SK-N-SH treated with all-trans-retinoic acid at 6 μM for 48 hours (cell line): ENCODE measurements at regions not wholly inside any gene's neighbourhood (a gene's known extent, or its start where the extent isn't known, plus 50 kb on each side); places are given as distances from the start of the nearest gene placed in this dataset.

Source experiments
- ATAC-seq: fragments of 200-7000 bp; cut with Tn5 transposase; 3 replicates; pipeline ENCODE4 v1.9.1; 2020; ENCODE audit warnings: mild to moderate bottlenecking, moderate library complexity
- ARNTL ChIP-seq: fragments of 450-650 bp; formaldehyde crosslinking; IDR thresholded peaks from 2 replicates; pipeline ENCODE4 v1.5.0; 2020; ENCODE audit warnings: low read depth, mild to moderate bottlenecking, moderate library complexity, borderline replicate concordance
- BACH2 ChIP-seq: fragments of 250-450 bp; sonication (Bioruptor Pico); IDR thresholded peaks from 2 replicates; pipeline ENCODE4 v1.9.0; 2021; ENCODE audit warnings: mild to moderate bottlenecking, borderline replicate concordance
- CREB5 ChIP-seq: fragments of 250-450 bp; sonication (Bioruptor Pico); IDR thresholded peaks from 2 replicates; pipeline ENCODE4 v1.5.1; 2020; ENCODE audit warnings: low read depth, mild to moderate bottlenecking, moderate library complexity
- CSDC2 ChIP-seq: fragments of 250-450 bp; sonication (Bioruptor Pico); IDR thresholded peaks from 2 replicates; pipeline ENCODE4 v1.5.0; 2020; ENCODE audit warnings: mild to moderate bottlenecking, moderate library complexity
- ESRRG ChIP-seq: fragments of 250-450 bp; sonication (Bioruptor Pico); IDR thresholded peaks from 2 replicates; pipeline ENCODE4 v1.6.1; 2021; ENCODE audit warnings: mild to moderate bottlenecking
- OSR1 ChIP-seq: fragments of 250-450 bp; sonication (Bioruptor Pico); IDR thresholded peaks from 2 replicates; pipeline ENCODE4 v1.8.0; 2022; ENCODE audit warnings: moderate library complexity, mild to moderate bottlenecking, inconsistent platforms
- PATZ1 ChIP-seq: fragments of 250-450 bp; sonication (Bioruptor Pico); IDR thresholded peaks from 2 replicates; pipeline ENCODE4 v1.8.0; 2020; ENCODE audit warnings: mild to moderate bottlenecking, moderate library complexity, borderline replicate concordance
- POU6F1 ChIP-seq: fragments of 250-450 bp; sonication (Bioruptor Pico); IDR thresholded peaks from 2 replicates; pipeline ENCODE4 v1.8.0; 2021; ENCODE audit warnings: low read depth, mild to moderate bottlenecking, moderate library complexity, borderline replicate concordance
- PPARA ChIP-seq: fragments of 250-450 bp; sonication (Bioruptor Pico); IDR thresholded peaks from 2 replicates; pipeline ENCODE4 v1.5.0; 2020; ENCODE audit warnings: mild to moderate bottlenecking, borderline replicate concordance
- RARB ChIP-seq: fragments of 250-450 bp; sonication (Bioruptor Pico); IDR thresholded peaks from 2 replicates; pipeline ENCODE4 v1.8.0; 2021; ENCODE audit warnings: mild to moderate bottlenecking, moderate library complexity
- SNAI2 ChIP-seq: fragments of 250-450 bp; sonication (Bioruptor Pico); IDR thresholded peaks from 2 replicates; pipeline ENCODE4 v1.5.0; 2020; ENCODE audit warnings: mild to moderate bottlenecking, moderate library complexity
- TCF4 ChIP-seq: fragments of 250-450 bp; sonication (Bioruptor Pico); IDR thresholded peaks from 2 replicates; pipeline ENCODE4 v1.8.0; 2021; ENCODE audit warnings: mild to moderate bottlenecking, moderate library complexity, borderline replicate concordance
- TOX ChIP-seq: fragments of 250-450 bp; sonication (Bioruptor Pico); IDR thresholded peaks from 2 replicates; pipeline ENCODE4 v1.8.0; 2021; ENCODE audit warnings: mild to moderate bottlenecking, moderate library complexity, borderline replicate concordance
- TSHZ2 ChIP-seq: fragments of 250-450 bp; sonication (Bioruptor Pico); IDR thresholded peaks from 2 replicates; pipeline ENCODE4 v1.5.0; 2020; ENCODE audit warnings: mild to moderate bottlenecking, moderate library complexity
- ZC3H10 ChIP-seq: fragments of 250-450 bp; sonication (Bioruptor Pico); IDR thresholded peaks from 2 replicates; pipeline ENCODE4 v1.5.1; 2021; ENCODE audit warnings: mild to moderate bottlenecking, moderate library complexity
- ZFP3 ChIP-seq: fragments of 250-450 bp; sonication (Bioruptor Pico); IDR thresholded peaks from 2 replicates; pipeline ENCODE4 v1.5.0; 2020; ENCODE audit warnings: mild to moderate bottlenecking, moderate library complexity
- ZFP30 ChIP-seq: fragments of 450-650 bp; formaldehyde crosslinking; IDR thresholded peaks from 2 replicates; pipeline ENCODE4 v1.5.0; 2022; ENCODE audit warnings: mild to moderate bottlenecking, moderate library complexity
- ZNF565 ChIP-seq: fragments of 450-650 bp; formaldehyde crosslinking; conservative IDR thresholded peaks from 2 replicates; pipeline ENCODE4 v1.5.0; 2020; ENCODE audit warnings: low read depth, mild to moderate bottlenecking, moderate library complexity
- ZNF70 ChIP-seq: fragments of 450-650 bp; formaldehyde crosslinking; IDR thresholded peaks from 2 replicates; pipeline ENCODE4 v1.5.0; 2020; ENCODE audit warnings: mild to moderate bottlenecking, moderate library complexity
- ZNF8 ChIP-seq: fragments of 450-650 bp; formaldehyde crosslinking; IDR thresholded peaks from 2 replicates; pipeline ENCODE4 v1.5.0; 2020; ENCODE audit warnings: mild to moderate bottlenecking, moderate library complexity

GRCh38 chr11:96885912-96886311, 496.1 kb downstream of the JRKL start:
- no peak for ATAC-seq
- no peak for TF ChIP-seq POU6F1 (CRISPR knock-in tag)
- no peak for TF ChIP-seq ZNF8
- TF ChIP-seq BACH2 (CRISPR knock-in tag) = no peak
- TF ChIP-seq CREB5 (CRISPR knock-in tag) = no peak
- TF ChIP-seq RARB (CRISPR knock-in tag) = no peak
- TF ChIP-seq TOX = no peak
- TF ChIP-seq ARNTL = no peak
- TF ChIP-seq ZFP3 = no peak
- no peak for TF ChIP-seq ESRRG (CRISPR knock-in tag)
- TF ChIP-seq OSR1 (CRISPR knock-in tag) = no peak

- TF ChIP-seq TCF4 = no peak
- TF ChIP-seq ZFP30 (CRISPR knock-in tag) = no peak
- no peak for TF ChIP-seq OSR1 (CRISPR knock-in tag)
- no peak for TF ChIP-seq ZC3H10 (CRISPR knock-in tag)
- TF ChIP-seq RARB (CRISPR knock-in tag) = no peak
- TF ChIP-seq ZNF8 = no peak
- no peak for TF ChIP-seq CSDC2 (CRISPR knock-in tag)
- no peak for TF ChIP-seq ZFP3
- TF ChIP-seq PATZ1 = no peak
- TF ChIP-seq TOX = no peak
- TF ChIP-seq ZNF70 (CRISPR knock-in tag) = no peak
- no peak for TF ChIP-seq BACH2 (CRISPR knock-in tag)
- no peak for TF ChIP-seq PPARA (CRISPR knock-in tag)
- ATAC-seq = no peak
Observed at GRCh38 chr11:96893988-96894387, 504.2 kb downstream of the JRKL start.

- no peak for ATAC-seq
- TF ChIP-seq TSHZ2 (CRISPR knock-in tag) (no peak), ZNF565 (no peak), ZNF8 (no peak), TOX (no peak), ZNF70 (CRISPR knock-in tag) (no peak), ESRRG (CRISPR knock-in tag) (no peak), POU6F1 (CRISPR knock-in tag) (no peak), SNAI2 (CRISPR knock-in tag) (no peak), OSR1 (CRISPR knock-in tag) (no peak), PATZ1 (no peak), BACH2 (CRISPR knock-in tag) (no peak), ZC3H10 (CRISPR knock-in tag) (no peak)
Observed at GRCh38 chr11:96894587-96894986, 504.8 kb downstream of the JRKL start.
